NB4 (cell line): ENCODE measurements at regions not wholly inside any gene's neighbourhood (a gene's known extent, or its start where the extent isn't known, plus 50 kb on each side); places are given as distances from the start of the nearest gene placed in this dataset.

ENCODE experiments used
- POLR2A ChIP-seq: IDR thresholded peaks from 2 replicates; pipeline ENCODE4 v1.6.1; 2011; ENCODE audit warnings: mild to moderate bottlenecking; ENCODE audit not compliant: insufficient read length; ENCODE audit errors: extremely low read depth
- TF ChIP-seq, protein P1 (sequence below): IDR thresholded peaks from one replicate; pipeline ENCODE4 v1.5.1; 2012; ENCODE audit warnings: low read depth, low read length

GRCh38 chr6:102493485-102493884, 1100.0 kb downstream of the GRIK2 start:
- TF ChIP-seq, protein P1, sequence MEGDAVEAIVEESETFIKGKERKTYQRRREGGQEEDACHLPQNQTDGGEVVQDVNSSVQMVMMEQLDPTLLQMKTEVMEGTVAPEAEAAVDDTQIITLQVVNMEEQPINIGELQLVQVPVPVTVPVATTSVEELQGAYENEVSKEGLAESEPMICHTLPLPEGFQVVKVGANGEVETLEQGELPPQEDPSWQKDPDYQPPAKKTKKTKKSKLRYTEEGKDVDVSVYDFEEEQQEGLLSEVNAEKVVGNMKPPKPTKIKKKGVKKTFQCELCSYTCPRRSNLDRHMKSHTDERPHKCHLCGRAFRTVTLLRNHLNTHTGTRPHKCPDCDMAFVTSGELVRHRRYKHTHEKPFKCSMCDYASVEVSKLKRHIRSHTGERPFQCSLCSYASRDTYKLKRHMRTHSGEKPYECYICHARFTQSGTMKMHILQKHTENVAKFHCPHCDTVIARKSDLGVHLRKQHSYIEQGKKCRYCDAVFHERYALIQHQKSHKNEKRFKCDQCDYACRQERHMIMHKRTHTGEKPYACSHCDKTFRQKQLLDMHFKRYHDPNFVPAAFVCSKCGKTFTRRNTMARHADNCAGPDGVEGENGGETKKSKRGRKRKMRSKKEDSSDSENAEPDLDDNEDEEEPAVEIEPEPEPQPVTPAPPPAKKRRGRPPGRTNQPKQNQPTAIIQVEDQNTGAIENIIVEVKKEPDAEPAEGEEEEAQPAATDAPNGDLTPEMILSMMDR, result no peak
- TF ChIP-seq POLR2A, result no peak
